PC-9 (cell line): ENCODE measurements at regions not wholly inside any gene's neighbourhood (a gene's known extent, or its start where the extent isn't known, plus 50 kb on each side); places are given as distances from the start of the nearest gene placed in this dataset.

Source experiments
- EZH2 ChIP-seq: fragments of 200-600 bp; sonication (generic); IDR thresholded peaks from 2 replicates; pipeline ENCODE4 v1.8.0; 2017; ENCODE audit warnings: antibody characterized with exemption, low read depth
- TF ChIP-seq, protein P1 (sequence below): fragments of 200-600 bp; sonication (generic); conservative IDR thresholded peaks from 2 replicates; pipeline ENCODE4 v1.6.1; 2017; ENCODE audit warnings: mixed run types, antibody characterized with exemption, mild to moderate bottlenecking, moderate library complexity

DNA sequence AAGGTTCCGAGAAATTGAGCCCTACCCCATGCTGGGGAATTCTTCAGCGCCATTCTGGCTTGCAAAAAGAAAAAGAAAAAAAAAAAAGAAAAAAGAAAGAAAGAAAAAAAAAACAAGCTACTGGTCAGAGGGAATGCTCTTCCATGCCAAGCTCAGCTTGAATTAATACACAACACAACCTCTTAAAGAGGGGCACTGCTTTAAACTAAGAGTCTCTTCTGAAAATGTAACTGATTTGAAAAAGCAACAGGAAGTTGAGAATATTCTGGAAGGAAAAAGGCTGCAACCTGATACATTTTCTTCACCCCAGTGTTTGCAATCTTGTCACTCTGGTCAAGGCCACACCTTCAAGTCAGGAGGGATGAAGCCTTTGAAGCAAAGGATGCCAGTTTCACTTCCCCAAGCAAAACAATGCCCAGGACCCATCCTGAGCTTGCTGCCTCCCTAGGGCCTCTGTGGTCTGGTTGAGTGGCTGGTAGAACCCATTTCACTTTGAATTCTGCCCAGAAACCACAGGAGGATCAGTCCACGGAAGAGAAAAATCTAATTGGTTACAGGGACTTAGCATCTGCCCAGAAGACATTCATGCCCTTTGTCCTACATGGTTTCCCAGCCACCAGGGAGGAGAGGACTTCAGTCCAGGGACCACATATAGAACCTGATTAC lies 389.7 kb downstream of the SOX9 start:
- TF ChIP-seq, protein P1, sequence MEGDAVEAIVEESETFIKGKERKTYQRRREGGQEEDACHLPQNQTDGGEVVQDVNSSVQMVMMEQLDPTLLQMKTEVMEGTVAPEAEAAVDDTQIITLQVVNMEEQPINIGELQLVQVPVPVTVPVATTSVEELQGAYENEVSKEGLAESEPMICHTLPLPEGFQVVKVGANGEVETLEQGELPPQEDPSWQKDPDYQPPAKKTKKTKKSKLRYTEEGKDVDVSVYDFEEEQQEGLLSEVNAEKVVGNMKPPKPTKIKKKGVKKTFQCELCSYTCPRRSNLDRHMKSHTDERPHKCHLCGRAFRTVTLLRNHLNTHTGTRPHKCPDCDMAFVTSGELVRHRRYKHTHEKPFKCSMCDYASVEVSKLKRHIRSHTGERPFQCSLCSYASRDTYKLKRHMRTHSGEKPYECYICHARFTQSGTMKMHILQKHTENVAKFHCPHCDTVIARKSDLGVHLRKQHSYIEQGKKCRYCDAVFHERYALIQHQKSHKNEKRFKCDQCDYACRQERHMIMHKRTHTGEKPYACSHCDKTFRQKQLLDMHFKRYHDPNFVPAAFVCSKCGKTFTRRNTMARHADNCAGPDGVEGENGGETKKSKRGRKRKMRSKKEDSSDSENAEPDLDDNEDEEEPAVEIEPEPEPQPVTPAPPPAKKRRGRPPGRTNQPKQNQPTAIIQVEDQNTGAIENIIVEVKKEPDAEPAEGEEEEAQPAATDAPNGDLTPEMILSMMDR, result no peak
- no peak for TF ChIP-seq EZH2
